Liver (tissue), 3 donors: ENCODE measurements at regions not wholly inside any gene's neighbourhood (a gene's known extent, or its start where the extent isn't known, plus 50 kb on each side); places are given as distances from the start of the nearest gene placed in this dataset.

ENCODE experiments used
- ATF3 ChIP-seq: IDR thresholded peaks from 2 replicates; pipeline ENCODE4 v1.6.1; 2016; ENCODE audit warnings: antibody characterized with exemption
- EGR1 ChIP-seq, 2 donors: IDR thresholded peaks; 2 replicates each; pipeline ENCODE4 v1.6.1; 2016 to 2018; ENCODE audit warnings: antibody characterized with exemption in 2 of 2, low read depth in 2 of 2
- RAD21 ChIP-seq, 2 donors: IDR thresholded peaks; 2 replicates each; pipeline ENCODE4 v1.6.1; 2016; ENCODE audit warnings: antibody characterized with exemption in 2 of 2, mild to moderate bottlenecking in 2 of 2
- REST ChIP-seq: IDR thresholded peaks from 2 replicates; pipeline ENCODE4 v1.6.1; 2016; ENCODE audit warnings: antibody characterized with exemption, mild to moderate bottlenecking
- TF ChIP-seq, protein P1 (sequence below): fragments of 150-350 bp; IDR thresholded peaks from 2 replicates; pipeline ENCODE4 v1.5.1; 2017; ENCODE audit warnings: improper control_type of control experiment, low read depth, low read length; ENCODE audit not compliant: missing input control
- donor health status: healthy.
- donor health status: healthy.

DNA sequence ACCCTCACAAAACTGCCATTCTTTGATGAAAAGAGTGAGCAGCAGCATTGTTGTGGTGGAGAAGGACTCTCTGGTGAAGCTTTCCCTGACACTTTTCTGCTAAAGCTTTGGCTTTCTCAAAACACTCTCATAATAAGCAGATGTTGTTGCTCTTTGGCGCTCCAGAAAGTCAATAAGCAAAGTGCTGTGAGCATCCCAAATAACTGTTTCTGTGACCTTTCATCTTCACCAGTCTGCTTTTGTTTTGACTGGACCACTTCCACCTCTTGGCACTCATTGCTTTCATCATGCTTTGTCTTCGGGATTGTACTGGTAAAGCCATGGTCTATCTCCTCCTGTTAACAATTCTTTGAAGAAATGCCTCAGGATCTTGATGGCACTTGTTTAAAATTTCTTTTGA is 424.7 kb upstream of the TMPO start:
- TF ChIP-seq, protein P1, sequence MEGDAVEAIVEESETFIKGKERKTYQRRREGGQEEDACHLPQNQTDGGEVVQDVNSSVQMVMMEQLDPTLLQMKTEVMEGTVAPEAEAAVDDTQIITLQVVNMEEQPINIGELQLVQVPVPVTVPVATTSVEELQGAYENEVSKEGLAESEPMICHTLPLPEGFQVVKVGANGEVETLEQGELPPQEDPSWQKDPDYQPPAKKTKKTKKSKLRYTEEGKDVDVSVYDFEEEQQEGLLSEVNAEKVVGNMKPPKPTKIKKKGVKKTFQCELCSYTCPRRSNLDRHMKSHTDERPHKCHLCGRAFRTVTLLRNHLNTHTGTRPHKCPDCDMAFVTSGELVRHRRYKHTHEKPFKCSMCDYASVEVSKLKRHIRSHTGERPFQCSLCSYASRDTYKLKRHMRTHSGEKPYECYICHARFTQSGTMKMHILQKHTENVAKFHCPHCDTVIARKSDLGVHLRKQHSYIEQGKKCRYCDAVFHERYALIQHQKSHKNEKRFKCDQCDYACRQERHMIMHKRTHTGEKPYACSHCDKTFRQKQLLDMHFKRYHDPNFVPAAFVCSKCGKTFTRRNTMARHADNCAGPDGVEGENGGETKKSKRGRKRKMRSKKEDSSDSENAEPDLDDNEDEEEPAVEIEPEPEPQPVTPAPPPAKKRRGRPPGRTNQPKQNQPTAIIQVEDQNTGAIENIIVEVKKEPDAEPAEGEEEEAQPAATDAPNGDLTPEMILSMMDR: no peak
- no peak for TF ChIP-seq RAD21 (IDR thresholded peaks at IDR 0.05)
- no peak for TF ChIP-seq REST
- no peak for TF ChIP-seq ATF3
- TF ChIP-seq EGR1 (IDR thresholded peaks at IDR 0.05; ENCODE audit: low read depth in 2 of 2): no peak
